Gastrocnemius medialis (tissue), 4 donors: ENCODE measurements at regions not wholly inside any gene's neighbourhood (a gene's known extent, or its start where the extent isn't known, plus 50 kb on each side); places are given as distances from the start of the nearest gene placed in this dataset.

Experiments used
- ATAC-seq, 2 donors: fragments of 150-250 bp; one replicate each; pipeline ENCODE4 v1.9.1; 2016
- DNase-seq, 2 donors: peaks; one replicate each; pipeline ENCODE4 v3.0.0-alpha.2; 2019
- H3K27ac ChIP-seq, 4 donors: fragments of 200-600 bp; sonication (generic); 1 replicate in 1 of 4; 2 replicates in 3 of 4; pipeline ENCODE4 v1.5.1; 2016 to 2018; ENCODE audit warnings: mild to moderate bottlenecking in 2 of 4, moderate library complexity in 1 of 4
- H3K27me3 ChIP-seq, 3 donors: fragments of 200-600 bp; sonication (generic) in 2 of 3; 1 replicate in 1 of 3; 2 replicates in 2 of 3; pipeline versions ENCODE4 v1.5.1 to v1.6.0; 2016 to 2019; ENCODE audit warnings: mild to moderate bottlenecking in 1 of 3, moderate library complexity in 1 of 3
- H3K36me3 ChIP-seq, 2 donors: fragments of 200-600 bp; sonication (generic) in 1 of 2; one replicate each; pipeline ENCODE4 v1.5.1; 2017 to 2018
- H3K4me1 ChIP-seq, 2 donors: fragments of 200-600 bp; sonication (generic) in 1 of 2; one replicate each; pipeline ENCODE4 v1.5.1; 2016 to 2017; ENCODE audit warnings: mild to moderate bottlenecking in 2 of 2
- H3K4me3 ChIP-seq, 4 donors: fragments of 200-600 bp; sonication (generic) in 3 of 4; 1 replicate in 1 of 4; 2 replicates in 3 of 4; pipeline ENCODE4 v1.5.1; 2016 to 2019; ENCODE audit warnings: mild to moderate bottlenecking in 2 of 4
- H3K9me3 ChIP-seq, 3 donors: fragments of 200-600 bp; sonication (generic) in 2 of 3; 1 replicate in 1 of 3; 2 replicates in 2 of 3; pipeline ENCODE4 v1.5.1; 2016 to 2019
- CTCF ChIP-seq, 5 experiments: fragments of 450-650 bp in 3 of 5; fragments of 200-600 bp in 2 of 5; sonication (generic) in 2 of 5; IDR thresholded peaks in 4 of 5; conservative IDR thresholded peaks in 1 of 5; 1 replicate in 4 of 5; 2 replicates in 1 of 5; pipeline ENCODE4 v1.5.1; 2016 to 2019; ENCODE audit warnings: antibody characterized with exemption in 5 of 5, mild to moderate bottlenecking in 3 of 5, moderate library complexity in 3 of 5
- POLR2A ChIP-seq, 2 donors: fragments of 450-650 bp; IDR thresholded peaks; one replicate each; pipeline ENCODE4 v1.6.1; 2017; ENCODE audit warnings: antibody characterized with exemption in 2 of 2, mild to moderate bottlenecking in 2 of 2, moderate library complexity in 2 of 2
- in situ Hi-C, 4 donors: fragments of 200-750 bp; cut with MboI; loops; one replicate each; pipeline versions ENCODE4 v1.15.0 to v1.8.0; 2017; ENCODE audit warnings: low sequenced_read_pairs in 4 of 4
- intact Hi-C: fragments of 100-400 bp; cut with DNase I; formaldehyde crosslinking; loops from one replicate; pipeline ENCODE4 v1.15.1; 2023; ENCODE audit warnings: low total_unique reads

- no peaks in the 10 kb centered on the region for H3K4me1 ChIP-seq
- H3K27me3 ChIP-seq, result no peaks in the 10 kb centered on the region
- TF ChIP-seq CTCF (IDR thresholded peaks at IDR 0.05 in 4 of 5, conservative IDR thresholded peaks at IDR 0.05 in 1 of 5) (no peak), POLR2A (IDR thresholded peaks at IDR 0.05) (no peak)
- no peak overlapping the region for H3K4me3 ChIP-seq
- no peak for DNase-seq
- no peak for ATAC-seq
- H3K27ac ChIP-seq, result no peak overlapping the region
- in situ Hi-C loops, result no loop called here
- intact Hi-C loops, result no loop called here
- peaks cover 0 to 2% (median 0%) of the 10 kb centered on the region in 3 donors for H3K9me3 ChIP-seq
- no peaks in the 10 kb centered on the region for H3K36me3 ChIP-seq
Observed at GRCh38 chr14:53260928-53261327, 107.8 kb upstream of the DDHD1 start.

GRCh38 chr14:53260286-53260685 lies 107.2 kb upstream of the DDHD1 start:
- Histone ChIP-seq H3K4me1 (no peaks in the 10 kb centered on the region), H3K4me3 (no peak overlapping the region), H3K27me3 (no peaks in the 10 kb centered on the region), H3K27ac (no peak overlapping the region), H3K9me3 (peaks cover 0 to 3% (median 0%) of the 10 kb centered on the region in 3 donors), H3K36me3 (no peaks in the 10 kb centered on the region)
- DNase-seq, result no peak
- TF ChIP-seq POLR2A (IDR thresholded peaks at IDR 0.05), result no peak
- no peak for TF ChIP-seq CTCF (IDR thresholded peaks at IDR 0.05 in 4 of 5, conservative IDR thresholded peaks at IDR 0.05 in 1 of 5)
- in situ Hi-C loops (no loop called here), intact Hi-C loops (no loop called here)
- no peak for ATAC-seq

GRCh38 chr14:53252141-53252540 lies 99.0 kb upstream of the DDHD1 start:
- Histone ChIP-seq H3K27ac (no peak overlapping the region), H3K9me3 (peaks cover 0 to 3% (median 0%) of the 10 kb centered on the region in 3 donors), H3K36me3 (no peaks in the 10 kb centered on the region), H3K4me3 (no peak overlapping the region), H3K27me3 (no peaks in the 10 kb centered on the region), H3K4me1 (peaks cover 10 to 16% of the 10 kb centered on the region in 2 donors)
- TF ChIP-seq CTCF (IDR thresholded peaks at IDR 0.05 in 4 of 5, conservative IDR thresholded peaks at IDR 0.05 in 1 of 5), result no peak
- no peak for TF ChIP-seq POLR2A (IDR thresholded peaks at IDR 0.05)
- intact Hi-C loops (no loop called here), in situ Hi-C loops (no loop called here)
- DNase-seq (no peak), ATAC-seq (no peak)

GRCh38 chr14:53249059-53249458 lies 95.9 kb upstream of the DDHD1 start:
- intact Hi-C loops, result no loop called here
- in situ Hi-C loops, result no loop called here

More at GRCh38 chr14:53249059-53249458, 95.9 kb upstream of the DDHD1 start:
- ATAC-seq, result no peak
- Histone ChIP-seq H3K4me3 (no peak overlapping the region), H3K27me3 (no peaks in the 10 kb centered on the region), H3K9me3 (no peaks in the 10 kb centered on the region), H3K27ac (no peak overlapping the region), H3K36me3 (no peaks in the 10 kb centered on the region), H3K4me1 (peaks cover 11 to 16% of the 10 kb centered on the region in 2 donors)
- TF ChIP-seq CTCF (IDR thresholded peaks at IDR 0.05 in 4 of 5, conservative IDR thresholded peaks at IDR 0.05 in 1 of 5) (no peak), POLR2A (IDR thresholded peaks at IDR 0.05) (no peak)
- no peak for DNase-seq
